ENCODE measurements at regions not wholly inside any gene's neighbourhood (a gene's known extent, or its start where the extent isn't known, plus 50 kb on each side); places are given as distances from the start of the nearest gene placed in this dataset.

- FAIRE-seq (no peak), DNase-seq (ENCODE audit: insufficient read length, low spot score) (no peak)
- no peak for TF ChIP-seq CTCF (IDR thresholded peaks at IDR 0.05; ENCODE audit: insufficient read depth, missing control alignments)
Observed at GRCh38 chr22:26789951-26790350, 132.6 kb downstream of the MIAT start.

GRCh38 chr22:26792522-26792921 is 135.1 kb downstream of the MIAT start:
- no peak for DNase-seq (ENCODE audit: insufficient read length, low spot score)
- TF ChIP-seq CTCF (IDR thresholded peaks at IDR 0.05; ENCODE audit: insufficient read depth, missing control alignments): no peak
- FAIRE-seq: no peak

- FAIRE-seq (no peak), DNase-seq (ENCODE audit: insufficient read length, low spot score) (no peak)
- no peak for TF ChIP-seq CTCF (IDR thresholded peaks at IDR 0.05; ENCODE audit: insufficient read depth, missing control alignments)
Observed at GRCh38 chr22:26796785-26797184, 139.4 kb downstream of the MIAT start.

- no peak for TF ChIP-seq CTCF (IDR thresholded peaks at IDR 0.05; ENCODE audit: insufficient read depth, missing control alignments)
- FAIRE-seq (no peak), DNase-seq (ENCODE audit: insufficient read length, low spot score) (no peak)
Observed at GRCh38 chr22:26797910-26798309, 140.5 kb downstream of the MIAT start.

GRCh38 chr22:26798462-26799065 is 141.2 kb downstream of the MIAT start:
- FAIRE-seq: no peak
- no peak for TF ChIP-seq CTCF (IDR thresholded peaks at IDR 0.05; ENCODE audit: insufficient read depth, missing control alignments)
- no peak for DNase-seq (ENCODE audit: insufficient read length, low spot score)

GRCh38 chr22:26800858-26801257 is 143.5 kb downstream of the MIAT start:
- FAIRE-seq: no peak
- DNase-seq (ENCODE audit: insufficient read length, low spot score): no peak

More at GRCh38 chr22:26800858-26801257, 143.5 kb downstream of the MIAT start:
- no peak for TF ChIP-seq CTCF (IDR thresholded peaks at IDR 0.05; ENCODE audit: insufficient read depth, missing control alignments)

Measured in D721Med (cell line).